ENCODE measurements at regions not wholly inside any gene's neighbourhood (a gene's known extent, or its start where the extent isn't known, plus 50 kb on each side); places are given as distances from the start of the nearest gene placed in this dataset.

DNA sequence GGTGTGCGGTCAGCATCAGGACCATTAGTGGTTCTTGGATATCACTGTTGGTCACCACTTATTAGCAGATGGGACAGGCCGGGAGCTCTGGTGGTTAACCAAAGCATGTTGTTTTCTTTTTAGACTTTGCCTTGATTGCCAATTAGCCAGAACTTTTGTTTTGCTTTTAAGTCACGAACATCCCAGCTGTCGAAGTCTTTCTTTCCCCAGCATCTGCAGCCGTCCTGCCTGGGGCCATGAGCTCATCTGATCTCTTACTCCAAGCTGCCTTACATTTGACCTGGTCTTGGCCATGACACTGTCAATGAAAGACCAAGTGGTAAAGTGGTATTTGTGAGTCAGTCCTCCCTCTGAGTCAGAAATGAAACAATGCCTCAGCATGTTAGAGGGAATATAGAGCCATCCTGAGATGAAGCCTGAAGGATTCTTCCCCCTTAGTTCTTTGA lies 53.9 kb upstream of the CREB5 start:
- TF ChIP-seq, protein P1, sequence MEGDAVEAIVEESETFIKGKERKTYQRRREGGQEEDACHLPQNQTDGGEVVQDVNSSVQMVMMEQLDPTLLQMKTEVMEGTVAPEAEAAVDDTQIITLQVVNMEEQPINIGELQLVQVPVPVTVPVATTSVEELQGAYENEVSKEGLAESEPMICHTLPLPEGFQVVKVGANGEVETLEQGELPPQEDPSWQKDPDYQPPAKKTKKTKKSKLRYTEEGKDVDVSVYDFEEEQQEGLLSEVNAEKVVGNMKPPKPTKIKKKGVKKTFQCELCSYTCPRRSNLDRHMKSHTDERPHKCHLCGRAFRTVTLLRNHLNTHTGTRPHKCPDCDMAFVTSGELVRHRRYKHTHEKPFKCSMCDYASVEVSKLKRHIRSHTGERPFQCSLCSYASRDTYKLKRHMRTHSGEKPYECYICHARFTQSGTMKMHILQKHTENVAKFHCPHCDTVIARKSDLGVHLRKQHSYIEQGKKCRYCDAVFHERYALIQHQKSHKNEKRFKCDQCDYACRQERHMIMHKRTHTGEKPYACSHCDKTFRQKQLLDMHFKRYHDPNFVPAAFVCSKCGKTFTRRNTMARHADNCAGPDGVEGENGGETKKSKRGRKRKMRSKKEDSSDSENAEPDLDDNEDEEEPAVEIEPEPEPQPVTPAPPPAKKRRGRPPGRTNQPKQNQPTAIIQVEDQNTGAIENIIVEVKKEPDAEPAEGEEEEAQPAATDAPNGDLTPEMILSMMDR (IDR thresholded peaks at IDR 0.05): no peak
- no peak for TF ChIP-seq POLR2A (IDR thresholded peaks at IDR 0.05)
- TF ChIP-seq EP300 (IDR thresholded peaks at IDR 0.05; ENCODE audit: low read depth): no peak

All from transverse colon (tissue), 3 donors.